OCI-LY3 (cell line): ENCODE measurements at regions not wholly inside any gene's neighbourhood (a gene's known extent, or its start where the extent isn't known, plus 50 kb on each side); places are given as distances from the start of the nearest gene placed in this dataset.

Source experiments
- H2AFZ ChIP-seq: fragments of 200-600, 300-600 bp; shearing (Covaris generic); 2 replicates; pipeline ENCODE4 v1.6.0; 2014; ENCODE audit warnings: antibody characterized with exemption, low read depth, low read length
- H3K27ac ChIP-seq: fragments of 200-600, 300-600 bp; sonication (generic); 2 replicates; pipeline ENCODE4 v1.5.1; 2014; ENCODE audit warnings: mild to moderate bottlenecking, low read length, moderate library complexity, mixed read lengths
- H3K27me3 ChIP-seq: fragments of 200-600, 300-600 bp; sonication (generic); 2 replicates; pipeline ENCODE4 v1.6.1; 2014; ENCODE audit warnings: low read depth, low read length, mixed read lengths
- H3K36me3 ChIP-seq: fragments of 200-600, 300-600 bp; sonication (generic); replicated peaks from 2 replicates; pipeline ENCODE3; 2014; ENCODE audit warnings: low read depth, low read length, mixed read lengths
- H3K4me1 ChIP-seq: fragments of 300-600, 200-600 bp; sonication (generic); 2 replicates; pipeline ENCODE4 v1.6.1; 2014; ENCODE audit warnings: low read length, mixed read lengths
- H3K4me2 ChIP-seq: fragments of 200-600, 300-600 bp; sonication (generic); 2 replicates; pipeline ENCODE4 v1.6.1; 2014; ENCODE audit warnings: low read length, mixed read lengths
- H3K4me3 ChIP-seq: fragments of 300-600, 200-600 bp; sonication (generic); 2 replicates; pipeline ENCODE4 v1.5.1; 2014; ENCODE audit warnings: antibody characterized with exemption, mild to moderate bottlenecking, low read length, moderate library complexity
- H3K79me2 ChIP-seq: fragments of 300-600, 200-600 bp; shearing (Covaris generic); 2 replicates; pipeline ENCODE4 v1.6.1; 2014; ENCODE audit warnings: mild to moderate bottlenecking, low read length, mixed read lengths
- H3K9ac ChIP-seq: fragments of 300-600, 200-600 bp; shearing (Covaris generic); 2 replicates; pipeline ENCODE4 v1.6.0; 2014; ENCODE audit warnings: mild to moderate bottlenecking, low read length, moderate library complexity
- H3K9me3 ChIP-seq: fragments of 200-600, 300-600 bp; shearing (Covaris generic); 2 replicates; pipeline ENCODE4 v1.6.1; 2014; ENCODE audit warnings: low read length, mixed read lengths; ENCODE audit not compliant: insufficient read depth
- H4K20me1 ChIP-seq: fragments of 200-600, 300-600 bp; sonication (generic); 2 replicates; pipeline ENCODE4 v1.6.1; 2016; ENCODE audit warnings: low read length, mixed read lengths; ENCODE audit not compliant: insufficient read depth
- CTCF ChIP-seq: fragments of 200-600, 300-600 bp; sonication (generic); IDR thresholded peaks from 2 replicates; pipeline ENCODE4 v1.5.1; 2014; ENCODE audit warnings: antibody characterized with exemption, low read length, low read depth
- EZH2phosphoT487 ChIP-seq: fragments of 200-600 bp; shearing (Covaris generic); IDR thresholded peaks from 2 replicates; pipeline ENCODE4 v1.6.1; 2018; ENCODE audit warnings: antibody characterized with exemption, mixed run types, low read depth

- Histone ChIP-seq H2AFZ (peak overlapping the region; percentile 70), H3K4me1 (peaks cover 17% of the 10 kb centered on the region), H4K20me1 (no peaks in the 10 kb centered on the region), H3K36me3 (no peaks in the 10 kb centered on the region), H3K9ac (no peak overlapping the region; the same call in 1 of the 2 replicates), H3K4me3 (no peak overlapping the region), H3K27me3 (no peaks in the 10 kb centered on the region), H3K4me2 (no peak overlapping the region), H3K79me2 (no peaks in the 10 kb centered on the region), H3K27ac (no peak overlapping the region), H3K9me3 (no peaks in the 10 kb centered on the region)
- TF ChIP-seq CTCF (no peak), EZH2phosphoT487 (no peak)
These were observed 53.9 kb upstream of the KLF13 start for GRCh38 chr15:31272558-31273257.

GRCh38 chr15:31273258-31273941 is 53.2 kb upstream of the KLF13 start:
- Histone ChIP-seq H3K79me2 (no peaks in the 10 kb centered on the region), H3K4me1 (peaks cover 11% of the 10 kb centered on the region), H3K27me3 (no peaks in the 10 kb centered on the region), H2AFZ (peak overlapping the region; percentile 70), H3K4me2 (no peak overlapping the region), H4K20me1 (no peaks in the 10 kb centered on the region), H3K4me3 (no peak overlapping the region), H3K9me3 (no peaks in the 10 kb centered on the region), H3K36me3 (no peaks in the 10 kb centered on the region), H3K27ac (no peak overlapping the region), H3K9ac (no peak overlapping the region)
- TF ChIP-seq CTCF (no peak), EZH2phosphoT487 (no peak)

DNA sequence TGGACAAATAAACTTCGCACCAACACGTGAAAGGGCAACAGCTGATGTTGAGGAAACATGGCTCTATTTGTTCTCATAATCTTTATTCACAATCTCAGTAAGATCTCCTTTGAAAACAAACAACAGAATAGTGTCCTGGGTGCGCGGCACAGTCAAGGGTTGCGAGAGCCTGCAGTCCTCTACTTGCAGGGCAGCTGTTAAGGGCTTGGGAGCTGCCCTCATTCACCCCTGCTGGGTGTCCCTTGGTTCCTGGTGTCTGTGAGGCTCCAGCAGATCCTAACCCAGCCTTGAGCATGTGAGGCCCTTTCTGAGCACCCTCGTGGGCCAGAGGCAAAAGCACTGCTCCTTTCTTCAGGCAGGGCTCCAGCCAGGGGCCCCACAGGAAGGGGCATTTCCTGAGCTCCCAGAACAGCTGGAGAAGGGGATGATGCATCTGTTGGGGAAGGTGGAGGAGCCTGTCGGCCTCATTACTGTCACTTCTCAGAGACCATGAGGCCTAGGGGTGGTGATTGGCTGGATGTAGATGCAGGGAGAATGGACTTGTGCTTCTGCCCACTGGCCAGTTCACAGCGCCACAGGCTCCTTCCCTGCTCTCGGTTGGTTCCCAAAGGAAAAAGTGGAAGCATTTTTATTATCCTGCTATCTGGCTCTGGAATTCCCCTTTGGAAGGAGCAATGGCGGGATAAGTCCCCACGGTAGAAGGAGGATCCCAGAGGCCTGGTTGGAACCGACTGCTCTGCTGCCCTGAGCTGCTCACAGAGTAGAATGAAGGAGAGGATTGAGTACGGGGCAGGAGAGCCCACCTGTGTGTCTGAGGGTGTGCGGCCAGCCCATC is 51.9 kb upstream of the KLF13 start:
- Histone ChIP-seq H4K20me1 (no peaks in the 10 kb centered on the region), H3K4me2 (no peak overlapping the region), H3K9ac (no peak overlapping the region), H3K4me3 (no peak overlapping the region), H3K9me3 (no peaks in the 10 kb centered on the region), H2AFZ (no peak overlapping the region), H3K79me2 (no peaks in the 10 kb centered on the region), H3K4me1 (peaks cover 11% of the 10 kb centered on the region), H3K36me3 (no peaks in the 10 kb centered on the region), H3K27me3 (no peaks in the 10 kb centered on the region), H3K27ac (no peak overlapping the region)
- TF ChIP-seq CTCF (no peak), EZH2phosphoT487 (no peak)
